HEK293T (cell line): ENCODE measurements at regions not wholly inside any gene's neighbourhood (a gene's known extent, or its start where the extent isn't known, plus 50 kb on each side); places are given as distances from the start of the nearest gene placed in this dataset.

Source experiments
- ARNT ChIP-seq: fragments of 450-650 bp; IDR thresholded peaks from 2 replicates; pipeline ENCODE4 v1.6.1; 2017; ENCODE audit warnings: mild to moderate bottlenecking
- BHLHE40 ChIP-seq: fragments of 450-650 bp; IDR thresholded peaks from 2 replicates; pipeline ENCODE4 v1.6.1; 2016; ENCODE audit warnings: mild to moderate bottlenecking, moderate library complexity, borderline replicate concordance
- ELF4 ChIP-seq: fragments of 450-650 bp; IDR thresholded peaks from 2 replicates; pipeline ENCODE4 v1.6.1; 2017; ENCODE audit warnings: antibody characterized with exemption
- HDGF ChIP-seq: fragments of 450-650 bp; IDR thresholded peaks from 2 replicates; pipeline ENCODE4 v1.6.1; 2017; ENCODE audit warnings: antibody characterized with exemption, borderline replicate concordance
- LEF1 ChIP-seq: fragments of 450-650 bp; IDR thresholded peaks from 2 replicates; pipeline ENCODE4 v1.6.1; 2017; ENCODE audit warnings: mild to moderate bottlenecking, borderline replicate concordance
- NFRKB ChIP-seq: fragments of 450-650 bp; IDR thresholded peaks from 2 replicates; pipeline ENCODE4 v1.6.1; 2016; ENCODE audit warnings: mild to moderate bottlenecking, moderate library complexity
- SP1 ChIP-seq: fragments of 450-650 bp; IDR thresholded peaks from 2 replicates; pipeline ENCODE4 v1.6.1; 2017
- SUZ12 ChIP-seq: fragments of 450-650 bp; IDR thresholded peaks from 2 replicates; pipeline ENCODE4 v1.6.1; 2016; ENCODE audit warnings: mild to moderate bottlenecking
- TARDBP ChIP-seq: fragments of 450-650 bp; IDR thresholded peaks from 2 replicates; pipeline ENCODE4 v1.6.1; 2016
- ZNF384 ChIP-seq: fragments of 450-650 bp; IDR thresholded peaks from 2 replicates; pipeline ENCODE4 v1.6.1; 2016

GRCh38 chr2:2582998-2583545, 252.0 kb upstream of the MYT1L start:
- no peak for TF ChIP-seq ZNF384
- TF ChIP-seq NFRKB: no peak
- TF ChIP-seq SP1: no peak
- no peak for TF ChIP-seq BHLHE40
- no peak for TF ChIP-seq HDGF
- no peak for TF ChIP-seq ELF4
- TF ChIP-seq SUZ12: no peak
- no peak for TF ChIP-seq TARDBP
- TF ChIP-seq ARNT: no peak
- no peak for TF ChIP-seq LEF1
